Stromal cell of bone marrow (primary cell): ENCODE measurements at regions not wholly inside any gene's neighbourhood (a gene's known extent, or its start where the extent isn't known, plus 50 kb on each side); places are given as distances from the start of the nearest gene placed in this dataset.

Experiments used
- DNase-seq: peaks from one replicate; pipeline ENCODE4 v3.0.0-alpha.2; 2012; ENCODE audit warnings: low read depth

DNA sequence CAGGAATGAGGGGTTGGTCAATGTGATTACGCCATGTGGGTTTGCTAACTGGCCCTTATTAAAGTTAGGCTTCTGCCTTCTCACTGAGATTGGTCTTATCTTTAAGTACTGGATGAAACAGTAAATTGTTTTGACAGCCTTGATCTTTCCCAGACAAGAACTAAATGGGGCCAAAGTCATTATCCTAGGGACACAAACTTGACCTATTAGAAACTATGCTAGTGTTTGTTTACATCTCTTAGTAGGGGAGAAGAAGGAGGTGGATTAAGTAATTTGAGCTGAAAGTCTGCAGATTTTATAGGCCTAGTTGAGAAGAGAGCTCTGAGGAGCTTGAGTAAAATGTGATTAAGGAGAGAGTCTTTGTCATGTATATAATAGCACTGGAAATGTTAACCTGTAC lies 386.9 kb downstream of the HTR7 start:
- DNase-seq, result no peak

DNA sequence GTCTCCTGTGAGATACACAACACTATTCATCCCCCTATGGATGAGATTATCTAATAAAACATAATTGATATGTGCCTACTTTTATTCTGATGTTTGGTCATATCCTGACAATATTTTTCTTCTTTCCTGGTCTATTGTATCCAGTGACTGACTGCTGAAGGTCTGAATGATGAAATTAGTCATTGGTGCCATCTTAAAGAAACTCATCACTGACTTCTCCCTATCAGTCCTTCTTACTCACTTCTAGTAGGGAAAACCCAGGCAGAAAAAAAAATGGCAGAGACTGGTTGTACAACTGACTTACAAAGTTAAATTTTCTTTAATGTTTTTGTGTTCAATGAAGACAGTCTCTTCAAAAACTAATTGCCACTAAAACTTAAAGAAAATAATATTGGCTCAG lies 377.4 kb downstream of the HTR7 start:
- no peak for DNase-seq

DNA sequence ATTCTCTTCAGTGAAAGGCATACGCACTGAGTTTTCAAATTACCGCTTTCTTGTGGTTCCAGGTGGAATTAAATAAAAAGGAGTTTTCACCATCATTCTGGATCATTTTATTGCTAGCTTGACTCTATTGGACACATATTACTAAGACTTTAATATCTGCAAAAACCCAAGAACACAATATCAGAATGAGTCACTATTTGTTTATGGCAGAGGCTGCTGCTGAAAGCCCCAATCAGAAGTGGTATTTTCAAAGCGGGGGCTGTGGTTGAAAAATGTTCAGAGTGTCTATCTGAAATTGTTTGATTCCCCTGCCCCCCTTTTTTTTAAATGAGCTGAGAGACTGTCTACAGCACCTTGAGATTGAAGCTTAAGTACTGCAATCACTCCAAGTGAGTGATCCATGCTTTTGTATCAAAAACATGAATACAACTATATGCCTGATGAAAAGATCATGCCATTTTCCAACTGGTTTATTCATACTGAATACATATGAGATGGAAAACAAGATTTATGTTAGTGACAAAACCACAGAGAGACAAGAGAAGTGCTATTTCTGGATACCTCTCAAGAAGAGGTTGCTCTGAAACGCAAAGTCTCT lies 376.4 kb downstream of the HTR7 start:
- no peak for DNase-seq

DNA sequence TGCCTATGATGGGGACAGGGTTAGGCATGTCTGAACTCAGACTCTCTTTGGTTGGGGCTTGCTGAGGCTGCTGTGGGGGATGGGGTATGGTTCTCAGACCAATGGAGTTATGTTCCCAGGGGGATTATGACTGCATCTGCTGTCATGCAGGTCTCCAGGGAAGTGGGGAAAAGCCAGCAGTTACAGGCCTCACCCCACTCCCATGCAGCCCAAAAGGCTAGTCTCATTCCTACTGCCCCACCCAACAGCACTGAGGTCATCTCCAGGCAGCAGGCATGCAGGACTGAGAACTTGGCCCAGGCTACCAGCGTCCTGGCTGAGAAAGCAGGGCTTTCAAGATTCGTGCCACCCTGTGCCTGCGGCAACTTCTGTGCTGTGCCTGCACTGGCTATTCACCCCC lies 373.3 kb downstream of the HTR7 start:
- DNase-seq, result peak; percentile 18

DNA sequence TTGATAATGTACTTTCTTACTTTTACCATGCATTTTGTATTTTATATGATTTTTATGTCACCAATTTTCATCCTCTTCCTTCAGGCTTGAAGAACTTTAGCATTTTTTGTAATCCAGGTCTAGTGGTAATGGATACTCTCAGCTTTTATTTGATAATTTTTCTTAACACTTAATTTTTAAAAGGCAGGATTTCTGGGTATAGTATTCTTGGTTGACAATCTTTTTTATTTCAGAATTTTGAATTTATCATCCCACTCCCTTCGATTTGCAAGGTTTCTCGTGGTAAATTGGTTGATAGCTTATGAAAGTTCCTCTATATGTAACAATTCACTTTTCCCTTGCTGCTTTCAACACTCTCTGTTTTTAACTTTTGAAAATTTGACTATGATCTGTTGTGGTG lies 363.7 kb downstream of the HTR7 start:
- no peak for DNase-seq

DNA sequence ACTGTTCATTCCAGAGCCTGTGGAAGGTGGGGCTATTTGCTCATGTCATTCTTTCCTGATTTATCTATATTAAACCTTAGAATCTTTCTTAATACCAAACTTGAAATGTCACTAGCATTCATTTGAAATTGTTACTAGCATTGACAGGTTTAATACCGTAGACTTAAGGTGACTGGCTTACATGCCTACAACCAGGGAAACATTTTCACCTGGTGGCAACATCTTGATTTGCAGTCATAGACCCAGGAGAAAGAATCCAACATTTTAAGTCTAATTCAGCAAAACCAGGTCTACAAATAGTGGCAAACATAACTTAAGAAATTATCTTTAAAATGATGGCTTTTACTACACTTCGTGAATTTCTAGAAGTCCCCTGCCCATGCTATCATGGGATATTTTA lies 353.7 kb downstream of the HTR7 start:
- no peak for DNase-seq

DNA sequence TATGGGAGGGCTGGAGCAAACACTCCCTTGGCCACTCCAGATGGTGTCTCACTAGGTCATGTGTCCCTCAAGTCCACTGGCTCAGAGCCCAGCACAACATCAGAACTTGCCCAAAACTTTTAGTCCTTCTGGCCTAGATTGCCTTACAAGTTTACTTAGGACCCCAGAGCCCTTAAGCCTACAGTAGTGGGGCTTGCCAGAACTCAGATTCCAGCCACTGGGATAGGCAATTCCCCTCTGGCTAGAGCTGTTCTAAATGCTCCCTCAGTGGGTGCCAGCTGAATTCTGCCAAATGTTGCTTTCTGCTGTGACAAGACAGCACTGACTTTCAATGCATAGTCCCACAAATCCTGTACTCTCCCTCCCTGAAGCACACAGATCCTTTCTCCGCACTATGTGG lies 331.1 kb downstream of the HTR7 start:
- no peak for DNase-seq

DNA sequence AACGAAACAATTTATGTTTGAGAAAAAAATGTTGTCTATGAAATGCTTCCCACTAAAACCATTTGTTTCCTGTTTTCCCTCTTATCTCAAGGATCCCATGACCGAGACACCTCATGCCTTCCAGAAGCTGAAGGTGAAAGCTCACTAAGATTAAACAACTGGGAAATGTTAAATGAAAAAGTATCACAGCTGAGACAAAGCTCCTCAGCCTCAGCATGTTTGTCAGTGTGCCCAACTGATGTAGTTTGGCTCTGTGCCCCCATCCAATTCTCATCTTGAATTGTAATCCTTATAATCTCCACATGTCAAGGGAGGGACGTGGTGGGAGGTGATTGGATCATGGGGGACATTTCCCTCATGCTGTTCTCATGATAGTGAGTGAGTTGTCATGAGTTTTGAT lies 327.3 kb downstream of the HTR7 start:
- no peak for DNase-seq

DNA sequence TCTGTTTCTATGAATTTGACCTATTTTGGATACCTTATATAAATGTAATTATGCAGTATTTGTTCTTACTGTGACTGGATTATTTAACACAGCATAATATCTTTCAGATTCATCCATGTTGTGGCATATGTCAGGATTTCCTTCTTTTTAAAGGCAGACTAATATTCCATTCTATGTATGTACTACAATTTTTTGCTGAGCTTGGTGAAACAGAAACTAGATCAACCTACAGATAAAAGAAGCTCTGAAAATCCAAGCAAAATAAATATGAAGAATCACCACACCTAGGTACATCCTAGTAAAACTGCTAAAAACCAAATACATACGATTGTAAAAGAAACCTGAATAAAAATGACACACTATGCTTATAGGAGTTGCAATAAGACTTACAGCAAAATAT lies 300.5 kb downstream of the HTR7 start:
- DNase-seq, result no peak

DNA sequence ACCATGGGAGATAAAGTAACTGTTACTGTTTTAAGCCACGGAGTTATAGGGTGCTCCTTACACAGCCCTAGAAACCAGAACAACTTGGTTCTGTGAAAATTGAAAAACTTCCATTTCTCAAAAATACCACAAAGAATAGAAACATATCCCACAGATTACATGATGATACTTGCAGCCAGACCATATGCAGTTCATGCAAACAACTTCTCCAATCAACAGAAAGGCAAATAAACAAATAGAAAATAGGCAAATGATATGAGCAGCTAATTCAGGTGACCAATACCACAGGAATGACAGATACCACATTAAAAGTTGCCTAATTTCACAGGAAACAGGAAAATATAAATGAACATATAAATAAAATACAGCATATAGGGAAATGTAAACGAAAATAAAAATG lies 297.5 kb downstream of the HTR7 start:
- DNase-seq, result no peak

DNA sequence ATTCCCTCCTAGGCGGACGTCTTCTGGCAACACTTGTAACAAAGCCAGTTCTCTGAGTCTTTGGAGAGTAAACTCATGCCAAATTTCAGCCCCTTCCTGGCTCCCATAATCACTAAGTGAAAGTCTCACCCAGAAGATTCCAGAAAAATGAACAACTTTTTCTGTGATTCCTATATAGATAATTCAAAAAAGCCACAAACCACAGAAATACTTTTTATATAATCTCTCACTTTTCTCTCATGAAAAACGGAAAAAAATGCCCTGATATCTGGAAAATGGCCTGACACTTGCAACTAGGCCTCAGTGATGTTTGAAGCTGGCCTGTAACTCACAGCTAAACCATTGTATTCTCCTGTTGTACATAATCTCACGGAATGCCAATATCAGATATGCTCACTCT lies 296.2 kb downstream of the HTR7 start:
- no peak for DNase-seq

DNA sequence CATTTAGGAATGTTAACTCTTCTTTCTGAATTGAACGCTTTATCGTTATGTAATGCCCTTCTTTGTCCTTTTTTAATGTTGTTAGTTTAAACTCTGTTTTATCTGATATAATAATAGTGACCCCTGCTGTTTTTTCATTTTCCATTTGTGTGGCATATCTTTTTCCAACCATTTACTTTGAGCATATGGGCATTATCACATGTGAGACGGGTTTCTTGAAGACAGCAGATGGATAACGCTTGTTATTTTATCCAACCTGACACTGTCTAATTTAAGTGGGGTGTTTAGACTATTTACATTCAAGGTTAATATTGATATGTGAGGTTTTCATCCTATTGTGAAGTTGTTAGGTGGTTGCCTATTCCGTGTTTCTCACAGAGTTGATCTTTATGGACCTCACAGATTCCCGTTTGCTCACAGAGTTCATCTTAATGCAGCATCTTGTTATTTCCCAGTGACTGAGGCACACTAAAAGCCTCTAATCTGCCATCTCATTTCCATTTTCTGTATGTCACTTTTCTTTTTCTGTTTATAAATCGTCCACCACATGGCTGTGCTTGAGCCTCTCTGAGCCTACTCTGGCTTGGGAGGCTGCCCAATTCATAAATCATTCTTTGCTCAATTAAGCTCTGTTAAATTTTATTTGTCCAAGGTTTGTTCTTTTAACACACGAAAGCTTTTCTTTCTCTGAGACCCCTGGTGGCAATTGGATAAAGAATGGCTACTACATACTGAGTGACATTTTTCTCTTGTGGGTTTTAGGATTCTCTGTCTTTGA lies 286.2 kb downstream of the HTR7 start:
- no peak for DNase-seq

DNA sequence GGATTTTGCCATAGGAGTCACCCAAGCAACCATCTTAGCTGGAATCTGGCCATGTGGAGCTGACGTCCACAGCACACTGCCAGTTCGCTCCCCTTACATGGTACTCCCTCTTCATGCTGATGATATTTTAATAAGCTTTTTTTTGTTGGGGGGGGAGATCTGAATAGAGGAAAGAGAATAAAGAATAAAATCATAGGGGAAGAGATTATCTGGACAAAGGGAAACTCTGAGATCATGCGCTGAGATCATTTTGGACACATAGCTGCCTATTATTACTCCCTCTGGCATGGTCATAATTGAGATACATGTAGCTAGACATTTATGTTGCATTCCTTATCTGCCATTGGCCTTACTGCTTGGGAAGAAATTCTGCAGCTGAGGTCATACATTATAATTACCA lies 282.7 kb downstream of the HTR7 start:
- no peak for DNase-seq

DNA sequence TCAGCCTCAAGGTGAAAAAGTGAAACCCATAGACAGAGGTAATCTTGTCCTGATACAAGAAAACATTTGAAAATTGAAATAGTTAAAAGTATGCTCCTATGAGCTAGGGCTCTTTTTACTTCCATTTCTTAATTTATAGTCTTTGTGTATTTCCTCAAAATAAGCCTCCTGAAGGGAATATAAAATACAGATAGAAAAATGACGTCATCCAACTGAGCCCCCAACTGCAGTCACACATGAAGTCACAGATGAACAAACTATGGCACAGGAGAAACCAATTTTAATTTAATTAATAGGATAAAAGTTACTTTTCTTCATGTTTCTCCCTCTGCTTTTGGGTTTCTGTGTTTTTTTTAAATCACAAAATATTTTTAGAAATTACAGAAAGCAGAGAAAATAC lies 280.3 kb downstream of the HTR7 start:
- no peak for DNase-seq

DNA sequence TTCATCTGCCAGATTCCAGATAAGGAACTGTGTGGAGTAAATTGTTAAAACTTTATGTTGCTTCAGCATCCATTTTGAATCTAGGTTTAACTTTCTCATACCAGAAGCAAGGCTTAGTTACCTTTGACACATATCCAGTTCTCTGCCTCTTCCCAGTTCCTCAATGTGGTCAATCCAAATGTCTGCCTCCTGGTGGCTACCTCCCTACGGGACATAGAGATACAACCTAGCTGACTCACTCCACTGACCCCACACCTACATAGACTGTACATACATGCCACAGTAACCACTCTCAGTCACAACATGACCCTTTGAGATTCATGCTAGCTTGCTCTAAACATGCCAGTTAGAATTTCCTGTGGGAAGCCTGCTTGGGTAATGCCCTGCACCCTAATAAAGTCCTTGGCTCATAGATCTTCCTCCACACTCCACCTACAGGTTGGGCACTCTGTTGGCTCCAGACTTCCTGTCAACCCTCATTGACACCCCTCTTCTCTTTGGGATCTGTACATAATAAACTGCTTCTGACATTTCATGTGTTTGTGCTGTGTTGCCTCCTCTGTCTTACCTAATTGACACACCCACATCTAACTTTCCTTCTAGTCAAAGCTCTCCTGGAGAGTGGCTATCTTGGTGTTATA lies 278.1 kb downstream of the HTR7 start:
- no peak for DNase-seq

DNA sequence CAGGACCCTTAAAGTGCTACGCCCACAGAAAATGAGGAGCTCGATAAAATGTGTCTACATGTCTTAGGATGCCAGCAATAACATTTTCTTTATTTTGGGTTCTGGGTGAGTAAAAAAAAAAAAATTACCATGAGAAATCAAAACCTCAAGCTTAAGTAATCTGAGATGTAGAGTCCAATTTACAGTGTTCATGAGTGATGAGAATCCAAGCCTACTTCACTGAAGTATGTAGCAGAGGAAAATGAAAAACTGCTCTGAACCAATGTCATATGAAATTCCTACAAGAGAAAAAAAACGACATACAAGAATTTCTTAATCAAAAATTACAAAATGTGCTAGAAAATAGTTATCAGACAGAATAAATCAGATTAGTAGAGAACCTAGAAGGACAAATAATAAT lies 274.4 kb downstream of the HTR7 start:
- DNase-seq, result peak; percentile 43

DNA sequence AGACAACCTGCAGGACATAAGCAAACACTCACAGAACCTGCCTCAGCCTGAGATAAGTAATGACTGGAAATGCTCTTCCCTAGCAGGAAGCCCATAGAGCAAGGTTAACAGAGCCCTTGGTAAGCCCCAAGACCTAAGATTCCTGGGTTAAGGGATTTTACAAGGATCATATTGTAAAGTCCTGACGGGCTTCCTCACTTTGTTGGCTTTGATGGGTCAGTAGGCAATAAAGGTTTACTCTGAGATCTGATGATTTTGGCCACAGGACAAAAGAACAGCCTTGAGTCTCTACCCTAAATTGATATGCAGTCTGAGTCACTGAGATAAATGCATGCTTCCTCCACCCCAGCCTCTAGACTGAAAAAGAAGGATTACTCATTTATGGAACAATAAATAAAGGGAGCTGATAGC lies 270.8 kb downstream of the HTR7 start:
- DNase-seq, result peak; percentile 48

DNA sequence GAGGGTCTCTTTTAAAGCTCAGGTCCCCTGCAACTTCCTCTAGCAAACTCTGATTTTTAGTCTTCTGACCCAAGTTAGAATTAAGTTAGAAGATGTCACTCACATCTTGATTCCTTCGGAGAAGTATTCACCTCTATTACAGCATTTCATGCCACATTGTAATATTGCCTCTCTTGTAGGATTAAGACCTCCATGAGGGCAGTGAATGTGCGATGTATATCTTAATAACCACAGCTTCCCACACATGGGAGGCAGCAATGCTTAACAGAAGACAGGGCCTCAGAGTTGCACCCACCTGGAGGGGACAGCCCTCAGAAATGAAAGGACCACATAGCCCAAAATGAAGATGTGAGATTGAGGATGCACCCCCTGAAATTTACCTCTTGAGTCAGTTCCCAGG lies 270.3 kb downstream of the HTR7 start:
- no peak for DNase-seq

DNA sequence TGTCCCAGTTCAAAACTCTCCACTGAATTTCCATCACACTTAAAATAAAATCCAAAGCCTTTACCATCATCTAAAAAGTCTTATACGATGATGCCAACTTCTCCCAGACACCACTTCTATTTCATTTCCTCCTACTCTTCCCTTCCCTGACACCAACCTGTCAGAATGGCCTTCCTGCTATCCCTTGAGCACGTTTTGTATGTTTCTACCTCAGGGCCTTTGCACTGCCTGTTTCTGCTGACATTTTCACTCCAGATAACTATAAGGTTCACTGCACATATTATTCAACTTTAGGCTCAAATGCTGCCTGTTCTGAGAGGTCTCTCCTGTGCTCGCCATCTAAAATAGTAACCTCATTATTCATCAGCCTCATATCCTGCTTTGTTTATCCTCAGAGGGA lies 269.6 kb downstream of the HTR7 start:
- DNase-seq, result no peak

DNA sequence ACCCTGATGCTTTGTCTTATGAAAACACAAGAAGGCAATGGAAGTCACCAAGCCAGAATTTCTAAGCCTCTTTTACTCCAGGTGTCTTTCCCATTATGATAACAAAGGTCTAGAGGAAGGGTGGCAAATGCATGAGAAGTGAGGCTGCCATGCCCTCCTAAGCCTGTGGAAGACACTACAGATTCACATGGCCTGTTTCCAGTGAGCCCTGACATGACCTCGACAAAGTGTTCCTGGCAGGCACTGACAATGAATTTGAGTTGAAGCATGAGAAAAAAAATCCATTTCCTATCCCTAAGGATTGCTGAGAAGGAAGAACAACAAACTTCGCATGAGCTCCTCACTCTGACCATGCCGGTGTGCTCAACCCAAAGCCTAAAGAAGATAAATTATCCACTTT lies 268.0 kb downstream of the HTR7 start:
- no peak for DNase-seq

DNA sequence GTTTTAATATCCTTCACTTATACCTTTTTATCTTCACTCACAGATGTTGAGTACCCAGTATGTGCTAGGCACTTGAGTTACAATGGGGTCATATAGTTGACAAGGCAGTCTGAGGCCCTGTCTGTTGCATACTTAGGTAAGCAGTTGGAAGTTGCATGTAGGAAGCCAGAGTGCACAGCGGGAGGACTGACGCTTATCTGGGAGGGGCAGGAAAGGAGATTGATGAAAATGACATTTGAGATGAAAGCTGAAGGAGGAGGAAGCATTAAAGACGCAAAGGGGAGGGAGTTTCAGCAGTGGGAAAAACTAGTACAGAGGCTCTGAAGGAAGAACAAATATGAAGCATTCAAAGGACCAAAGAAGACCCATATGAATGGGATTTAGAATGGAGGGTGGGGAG lies 266.2 kb downstream of the HTR7 start:
- no peak for DNase-seq

DNA sequence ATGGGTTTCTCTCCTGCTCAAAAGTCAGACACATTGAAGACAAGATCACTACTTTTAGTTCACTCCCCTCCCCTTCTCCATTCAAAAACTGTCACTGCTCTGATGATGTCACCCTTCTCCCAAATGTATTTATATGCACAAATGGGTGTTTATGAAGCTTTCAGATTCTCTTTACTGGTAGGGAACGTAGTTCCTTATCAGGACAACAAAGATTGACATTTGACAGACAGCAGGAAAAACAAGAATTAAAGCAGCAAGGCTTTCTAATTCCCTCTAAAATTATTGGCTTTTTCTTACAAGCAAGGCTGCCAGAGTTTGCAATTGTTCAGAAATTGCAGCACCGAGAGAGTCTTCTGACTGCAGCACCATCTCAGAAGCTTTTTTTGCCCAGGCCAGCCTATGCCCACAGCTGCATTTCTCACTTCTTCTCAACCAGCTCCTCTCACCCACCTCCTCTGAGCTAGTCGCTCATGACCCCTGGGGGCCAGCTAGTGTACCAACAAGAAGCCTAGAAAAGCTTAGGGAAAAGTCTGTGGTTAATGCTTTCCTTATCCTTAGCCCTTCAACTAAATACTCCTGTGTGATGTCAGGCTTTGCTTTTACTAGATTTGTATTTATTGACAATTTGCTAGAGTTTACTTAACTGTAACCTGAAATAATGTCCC lies 265.1 kb downstream of the HTR7 start:
- DNase-seq, result peak; percentile 49

DNA sequence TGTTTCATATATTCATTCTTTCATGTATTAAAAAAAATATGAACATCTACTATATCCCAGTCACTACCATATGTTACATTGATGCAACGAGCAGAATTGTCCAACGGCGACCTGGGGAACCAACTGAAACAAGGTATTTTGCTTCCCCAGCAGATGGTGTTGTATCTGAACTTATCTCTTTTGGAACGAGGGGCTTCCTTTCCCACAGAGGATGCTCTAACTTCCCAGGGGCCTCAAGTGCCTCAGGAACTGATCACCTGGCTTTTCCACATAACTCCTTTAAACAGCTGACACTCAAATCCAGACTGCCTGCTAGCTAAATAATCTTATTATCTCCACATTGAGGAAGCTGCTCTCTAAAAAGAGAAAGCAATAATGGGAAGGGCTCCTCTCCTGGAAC lies 259.3 kb downstream of the HTR7 start:
- DNase-seq, result no peak
